Panc1 (cell line): ENCODE measurements at regions not wholly inside any gene's neighbourhood (a gene's known extent, or its start where the extent isn't known, plus 50 kb on each side); places are given as distances from the start of the nearest gene placed in this dataset.

Experiments used
- ATAC-seq: fragments of 200-7000 bp; cut with Tn5 transposase; 2 replicates; pipeline ENCODE4 v1.9.1; 2020; ENCODE audit warnings: mild to moderate bottlenecking, moderate library complexity
- BruUV-seq: library from RNA; stranded (reverse); fragments of 400-500 nt; replicated peaks from 2 replicates; lab custom pipeline; 2021; lab: Mats Ljungman, UMichigan
- CTCF ChIA-PET: fragments of 300-600 bp; sonication (Branson Sonifier 250); formaldehyde crosslinking; loops from one replicate; lab custom pipeline; 2022; ENCODE audit warnings: antibody characterized with exemption; lab: Charles Lee
- POLR2A ChIA-PET: fragments of 300-600 bp; sonication (Branson Sonifier 250); formaldehyde crosslinking; loops from one replicate; lab custom pipeline; 2022; ENCODE audit warnings: antibody characterized with exemption; lab: Charles Lee
- DNase-seq: peaks from one replicate; pipeline ENCODE4 v3.0.0-alpha.2; 2010; ENCODE audit warnings: low read depth, low spot score
- H3K27ac ChIP-seq: 2 replicates; pipeline ENCODE4 v1.5.1; 2011; ENCODE audit warnings: mild to moderate bottlenecking, low read length, inconsistent platforms
- H3K27me3 ChIP-seq: fragments of 200-500 bp; sonication (Bioruptor generic); 2 replicates; pipeline ENCODE4 v1.6.0; 2014; ENCODE audit warnings: low read length, inconsistent platforms; ENCODE audit not compliant: control insufficient read depth, insufficient read depth
- H3K36me3 ChIP-seq: fragments of 200-500 bp; sonication (Bioruptor generic); 2 replicates; pipeline ENCODE4 v1.5.1; 2014; ENCODE audit warnings: inconsistent platforms, mild to moderate bottlenecking, low read length, moderate library complexity; ENCODE audit not compliant: control insufficient read depth, insufficient read depth
- H3K4me1 ChIP-seq: 2 replicates; pipeline ENCODE4 v1.5.1; 2011; ENCODE audit warnings: inconsistent platforms, mild to moderate bottlenecking, low read length, moderate library complexity; ENCODE audit not compliant: control insufficient read depth, insufficient read depth
- H3K4me3 ChIP-seq, 2 experiments: 2 replicates each; pipeline ENCODE4 v1.5.1; 2011 to 2012; ENCODE audit warnings: low read depth in 2 of 2, low read length in 2 of 2, mild to moderate bottlenecking in 2 of 2, inconsistent platforms in 1 of 2, moderate library complexity in 1 of 2
- H3K9me3 ChIP-seq: fragments of 200-500 bp; sonication (Bioruptor generic); 2 replicates; pipeline ENCODE4 v1.5.1; 2014; ENCODE audit warnings: low read depth, mild to moderate bottlenecking, inconsistent platforms, low read length, moderate library complexity; ENCODE audit not compliant: control insufficient read depth, insufficient read depth
- POLR2AphosphoS5 ChIP-seq: IDR thresholded peaks from 2 replicates; pipeline ENCODE4 v1.6.1; 2012; ENCODE audit warnings: mild to moderate bottlenecking, low read depth, low read length, moderate library complexity
- SIN3A ChIP-seq: IDR thresholded peaks from 2 replicates; pipeline ENCODE4 v1.6.1; 2012; ENCODE audit warnings: low read depth, mild to moderate bottlenecking, low read length, moderate library complexity, borderline replicate concordance; ENCODE audit not compliant: insufficient read depth
- TCF7L2 ChIP-seq: IDR thresholded peaks from 2 replicates; pipeline ENCODE4 v1.6.1; 2011; ENCODE audit warnings: mild to moderate bottlenecking, low read depth, low read length, inconsistent platforms
- in situ Hi-C: cut with HindIII; loops from 2 replicates; pipeline ENCODE4 v1.10.0; 2016; ENCODE audit warnings: low sequenced_read_pairs, low pct_unique_long_range_greater_than_20kb
- intact Hi-C: fragments of 100-400 bp; cut with micrococcal nuclease; formaldehyde crosslinking; loops from one replicate; pipeline ENCODE4 v1.10.0; 2022; ENCODE audit not compliant: unreplicated experiment
- TF ChIP-seq, protein P1 (sequence below): fragments of 450-650 bp; IDR thresholded peaks from 2 replicates; pipeline ENCODE4 v1.5.1; 2017; ENCODE audit warnings: mild to moderate bottlenecking
- TF ChIP-seq, protein P2 (sequence below), 2 experiments: IDR thresholded peaks; 2 replicates each; pipeline ENCODE4 v1.6.1; 2011 to 2012; ENCODE audit warnings: low read depth in 2 of 2, control low read depth in 1 of 2, low read length in 1 of 2, mild to moderate bottlenecking in 1 of 2, moderate library complexity in 1 of 2; ENCODE audit not compliant: insufficient read depth in 1 of 2

DNA sequence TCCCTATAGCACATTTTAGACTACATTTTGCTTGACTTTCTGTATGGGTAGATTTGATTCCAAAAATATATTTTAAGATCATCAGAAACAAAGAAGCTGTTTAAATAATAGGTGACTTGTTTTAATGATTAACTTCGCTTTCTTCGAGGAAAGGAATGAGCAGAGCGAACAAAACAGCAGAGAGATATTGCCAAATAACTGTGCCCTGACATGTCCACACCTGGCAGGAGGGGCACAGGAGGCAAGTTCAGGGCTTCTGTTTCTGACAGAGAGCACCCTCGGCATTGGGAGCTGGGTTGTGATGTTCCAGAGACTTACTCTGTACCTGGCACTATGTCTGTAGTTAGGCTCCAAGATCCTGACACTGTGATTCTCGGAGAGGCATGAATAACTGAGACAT, 155.7 kb upstream of the SASH1 start:
- no peaks in the 10 kb centered on the region for H3K27me3 ChIP-seq
- H3K27ac ChIP-seq = no peak overlapping the region
- H3K9me3 ChIP-seq = no peaks in the 10 kb centered on the region
- intact Hi-C loops = no loop called here
- no peak for ATAC-seq
- no peaks in the 10 kb centered on the region for H3K36me3 ChIP-seq
- no peaks in the 10 kb centered on the region for H3K4me1 ChIP-seq
- no peak for DNase-seq
- no peak for TF ChIP-seq POLR2AphosphoS5
- no peak for TF ChIP-seq TCF7L2
- no peak for TF ChIP-seq SIN3A
- TF ChIP-seq, protein P1, sequence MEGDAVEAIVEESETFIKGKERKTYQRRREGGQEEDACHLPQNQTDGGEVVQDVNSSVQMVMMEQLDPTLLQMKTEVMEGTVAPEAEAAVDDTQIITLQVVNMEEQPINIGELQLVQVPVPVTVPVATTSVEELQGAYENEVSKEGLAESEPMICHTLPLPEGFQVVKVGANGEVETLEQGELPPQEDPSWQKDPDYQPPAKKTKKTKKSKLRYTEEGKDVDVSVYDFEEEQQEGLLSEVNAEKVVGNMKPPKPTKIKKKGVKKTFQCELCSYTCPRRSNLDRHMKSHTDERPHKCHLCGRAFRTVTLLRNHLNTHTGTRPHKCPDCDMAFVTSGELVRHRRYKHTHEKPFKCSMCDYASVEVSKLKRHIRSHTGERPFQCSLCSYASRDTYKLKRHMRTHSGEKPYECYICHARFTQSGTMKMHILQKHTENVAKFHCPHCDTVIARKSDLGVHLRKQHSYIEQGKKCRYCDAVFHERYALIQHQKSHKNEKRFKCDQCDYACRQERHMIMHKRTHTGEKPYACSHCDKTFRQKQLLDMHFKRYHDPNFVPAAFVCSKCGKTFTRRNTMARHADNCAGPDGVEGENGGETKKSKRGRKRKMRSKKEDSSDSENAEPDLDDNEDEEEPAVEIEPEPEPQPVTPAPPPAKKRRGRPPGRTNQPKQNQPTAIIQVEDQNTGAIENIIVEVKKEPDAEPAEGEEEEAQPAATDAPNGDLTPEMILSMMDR = no peak
- TF ChIP-seq, protein P2, sequence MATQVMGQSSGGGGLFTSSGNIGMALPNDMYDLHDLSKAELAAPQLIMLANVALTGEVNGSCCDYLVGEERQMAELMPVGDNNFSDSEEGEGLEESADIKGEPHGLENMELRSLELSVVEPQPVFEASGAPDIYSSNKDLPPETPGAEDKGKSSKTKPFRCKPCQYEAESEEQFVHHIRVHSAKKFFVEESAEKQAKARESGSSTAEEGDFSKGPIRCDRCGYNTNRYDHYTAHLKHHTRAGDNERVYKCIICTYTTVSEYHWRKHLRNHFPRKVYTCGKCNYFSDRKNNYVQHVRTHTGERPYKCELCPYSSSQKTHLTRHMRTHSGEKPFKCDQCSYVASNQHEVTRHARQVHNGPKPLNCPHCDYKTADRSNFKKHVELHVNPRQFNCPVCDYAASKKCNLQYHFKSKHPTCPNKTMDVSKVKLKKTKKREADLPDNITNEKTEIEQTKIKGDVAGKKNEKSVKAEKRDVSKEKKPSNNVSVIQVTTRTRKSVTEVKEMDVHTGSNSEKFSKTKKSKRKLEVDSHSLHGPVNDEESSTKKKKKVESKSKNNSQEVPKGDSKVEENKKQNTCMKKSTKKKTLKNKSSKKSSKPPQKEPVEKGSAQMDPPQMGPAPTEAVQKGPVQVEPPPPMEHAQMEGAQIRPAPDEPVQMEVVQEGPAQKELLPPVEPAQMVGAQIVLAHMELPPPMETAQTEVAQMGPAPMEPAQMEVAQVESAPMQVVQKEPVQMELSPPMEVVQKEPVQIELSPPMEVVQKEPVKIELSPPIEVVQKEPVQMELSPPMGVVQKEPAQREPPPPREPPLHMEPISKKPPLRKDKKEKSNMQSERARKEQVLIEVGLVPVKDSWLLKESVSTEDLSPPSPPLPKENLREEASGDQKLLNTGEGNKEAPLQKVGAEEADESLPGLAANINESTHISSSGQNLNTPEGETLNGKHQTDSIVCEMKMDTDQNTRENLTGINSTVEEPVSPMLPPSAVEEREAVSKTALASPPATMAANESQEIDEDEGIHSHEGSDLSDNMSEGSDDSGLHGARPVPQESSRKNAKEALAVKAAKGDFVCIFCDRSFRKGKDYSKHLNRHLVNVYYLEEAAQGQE (IDR thresholded peaks at IDR 0.05; ENCODE audit: insufficient read depth in 1 of 2, low read depth in 2 of 2, low read length in 1 of 2) = no peak
- ChIA-PET POLR2A (no interaction called here), CTCF (no interaction called here)
- in situ Hi-C loops = no loop called here
- H3K4me3 ChIP-seq = no peak overlapping the region
- BruUV-seq = no TSS peak

DNA sequence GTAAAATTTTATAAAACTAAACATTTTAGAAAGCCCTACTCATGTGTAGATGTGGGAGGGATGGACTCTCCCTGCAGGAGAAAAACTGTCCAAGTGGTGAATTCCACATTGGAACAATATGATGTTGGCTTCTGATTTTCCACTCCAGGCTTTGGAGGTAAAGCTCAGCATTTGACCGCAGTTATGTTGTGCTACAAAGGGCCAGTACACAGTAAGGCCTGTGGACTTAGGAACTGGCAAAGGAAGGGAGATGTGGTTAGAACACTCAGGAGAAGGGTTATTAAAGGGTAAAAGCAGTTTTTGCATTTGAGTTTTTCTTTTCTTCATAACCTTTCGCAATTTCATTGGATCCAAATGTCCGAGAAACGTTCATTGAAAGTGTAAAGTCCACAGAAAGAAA, 150.3 kb upstream of the SASH1 start:
- Histone ChIP-seq H3K9me3 (no peaks in the 10 kb centered on the region), H3K4me3 (no peak overlapping the region), H3K4me1 (no peaks in the 10 kb centered on the region), H3K27me3 (no peaks in the 10 kb centered on the region), H3K36me3 (no peaks in the 10 kb centered on the region), H3K27ac (no peak overlapping the region)
- intact Hi-C loops (no loop called here), in situ Hi-C loops (no loop called here)
- no TSS peak for BruUV-seq
- CTCF ChIA-PET = no interaction called here
- TF ChIP-seq TCF7L2 (no peak), POLR2AphosphoS5 (no peak), SIN3A (no peak)
- TF ChIP-seq, protein P1 = no peak
- TF ChIP-seq, protein P2 (IDR thresholded peaks at IDR 0.05; ENCODE audit: insufficient read depth in 1 of 2, low read depth in 2 of 2, low read length in 1 of 2) = no peak
- no peak for ATAC-seq
- POLR2A ChIA-PET = no interaction called here
- no peak for DNase-seq
